Pancreas (tissue), 10 donors: ENCODE measurements at regions not wholly inside any gene's neighbourhood (a gene's known extent, or its start where the extent isn't known, plus 50 kb on each side); places are given as distances from the start of the nearest gene placed in this dataset.

Experiments used
- ATAC-seq, 4 donors: fragments of 200-7000 bp; cut with Tn5 transposase; one replicate each; pipeline versions ENCODE4 v1.8.0 to v1.9.1; 2020; ENCODE audit warnings: mild to moderate bottlenecking in 4 of 4, moderate library complexity in 4 of 4
- DNase-seq, 6 donors: peaks; one replicate each; pipeline ENCODE4 v3.0.0-alpha.2; 2020
- FAIRE-seq: peaks from 2 replicates; lab custom pipeline; 2012; peaks lifted over from hg19 to GRCh38; lab: Jason Lieb, UNC
- H3K27ac ChIP-seq, 4 donors: fragments of 200-600 bp; sonication (generic); 1 replicate in 3 of 4; 2 replicates in 1 of 4; pipeline versions ENCODE4 v1.5.0 to v1.8.0; 2020
- H3K27me3 ChIP-seq, 4 donors: fragments of 200-600 bp; one replicate each; pipeline ENCODE4 v1.8.0; 2021
- H3K36me3 ChIP-seq, 3 donors: fragments of 200-600 bp; sonication (generic) in 1 of 3; one replicate each; pipeline versions ENCODE4 v1.5.0 to v1.8.0; 2020 to 2021
- H3K4me1 ChIP-seq, 3 donors: fragments of 200-600 bp; one replicate each; pipeline ENCODE4 v1.8.0; 2021
- H3K4me3 ChIP-seq, 4 donors: fragments of 200-600 bp; sonication (generic) in 2 of 4; one replicate each; pipeline versions ENCODE4 v1.5.0 to v1.8.0; 2020 to 2021
- H3K9me3 ChIP-seq, 4 donors: fragments of 200-600 bp; one replicate each; pipeline ENCODE4 v1.8.0; 2021
- CTCF ChIP-seq, 4 donors: fragments of 200-600 bp; sonication (generic) in 3 of 4; IDR thresholded peaks; one replicate each; pipeline versions ENCODE4 v1.5.0 to v1.8.0; 2021; ENCODE audit warnings: antibody characterized with exemption in 4 of 4
- WGBS, 2 donors: extraction: QIAGEN DNeasy Blood & Tissue Kit; methylation state at CpG; one replicate each; pipeline ENCODE4 v1.1.7; 2013; 5-methylcytosine and 5-hydroxymethylcytosine counted together
- intact Hi-C, 3 donors: fragments of 100-400 bp; cut with DNase I; formaldehyde crosslinking; loops; one replicate each; pipeline versions ENCODE4 v1.11.1 to v1.14.2; 2022
- donor health status: healthy with polysubstance abuse.
- donor health status: DM: no; HTN: no; CAD: no; lungs with moderate emphysema.
- donor health status: DM: no; HTN: no; CAD: no.
- donor health status: control.
- donor health status: control.
- donor health status: Bipolar disorder and iron deficiency.
- donor health status: DM: yes; HTN: yes; CAD: no.
- donor health status: DM: no; HTN: no; CAD: no.
- donor health status: DM: no; HTN: no; CAD: no.
- donor health status: DM: yes; HTN: yes; CAD: no.

GRCh38 chr11:21975242-21975641 lies 217.6 kb upstream of the ANO5 start:
- 36 to 46% methylated on average over 2 of the region's 2 CpGs for WGBS, 2 donors
- Histone ChIP-seq H3K4me3 (no peak overlapping the region), H3K27ac (no peak overlapping the region), H3K4me1 (no peaks in the 10 kb centered on the region), H3K27me3 (no peaks in the 10 kb centered on the region), H3K9me3 (no peaks in the 10 kb centered on the region), H3K36me3 (no peaks in the 10 kb centered on the region)
- intact Hi-C loops = no loop called here
- DNase-seq (no peak), ATAC-seq (no peak), FAIRE-seq (no peak)
- no peak for TF ChIP-seq CTCF (IDR thresholded peaks at IDR 0.05)

GRCh38 chr11:21976210-21976609 lies 216.7 kb upstream of the ANO5 start:
- WGBS, 2 donors = 72 to 82% methylated on average over 8 of the region's 8 CpGs
- ATAC-seq (no peak), FAIRE-seq (no peak), DNase-seq (no peak)
- Histone ChIP-seq H3K36me3 (no peaks in the 10 kb centered on the region), H3K4me1 (no peaks in the 10 kb centered on the region), H3K27ac (no peak overlapping the region), H3K27me3 (no peaks in the 10 kb centered on the region), H3K4me3 (no peak overlapping the region), H3K9me3 (no peaks in the 10 kb centered on the region)
- intact Hi-C loops = no loop called here
- no peak for TF ChIP-seq CTCF (IDR thresholded peaks at IDR 0.05)

GRCh38 chr11:21983431-21983830 lies 209.5 kb upstream of the ANO5 start:
- ATAC-seq (no peak), FAIRE-seq (no peak), DNase-seq (no peak)
- intact Hi-C loops = no loop called here
- no peaks in the 10 kb centered on the region for H3K27me3 ChIP-seq
- WGBS, 2 donors = 76 to 94% methylated on average over 2 of the region's 2 CpGs
- no peaks in the 10 kb centered on the region for H3K9me3 ChIP-seq
- H3K27ac ChIP-seq = no peak overlapping the region
- TF ChIP-seq CTCF (IDR thresholded peaks at IDR 0.05) = no peak
- H3K36me3 ChIP-seq = no peaks in the 10 kb centered on the region
- no peak overlapping the region for H3K4me3 ChIP-seq
- no peaks in the 10 kb centered on the region for H3K4me1 ChIP-seq

GRCh38 chr11:21986361-21986760 lies 206.5 kb upstream of the ANO5 start:
- ATAC-seq (no peak), DNase-seq (no peak), FAIRE-seq (no peak)
- no peak overlapping the region for H3K4me3 ChIP-seq
- intact Hi-C loops = no loop called here
- WGBS, 2 donors = 77 to 84% methylated on average over 2 of the region's 2 CpGs
- H3K36me3 ChIP-seq = no peaks in the 10 kb centered on the region
- no peak overlapping the region for H3K27ac ChIP-seq
- H3K27me3 ChIP-seq = no peaks in the 10 kb centered on the region
- no peak for TF ChIP-seq CTCF (IDR thresholded peaks at IDR 0.05)
- H3K4me1 ChIP-seq = no peaks in the 10 kb centered on the region
- no peaks in the 10 kb centered on the region for H3K9me3 ChIP-seq

GRCh38 chr11:21987261-21987660 lies 205.6 kb upstream of the ANO5 start:
- WGBS, 2 donors = 88 to 89% methylated on average over 1 of the region's 1 CpG
- no peak overlapping the region for H3K4me3 ChIP-seq
- H3K36me3 ChIP-seq = no peaks in the 10 kb centered on the region
- no peaks in the 10 kb centered on the region for H3K4me1 ChIP-seq
- no peak overlapping the region for H3K27ac ChIP-seq
- no peak for DNase-seq
- intact Hi-C loops = no loop called here
- no peak for TF ChIP-seq CTCF (IDR thresholded peaks at IDR 0.05)
- H3K9me3 ChIP-seq = no peaks in the 10 kb centered on the region
- H3K27me3 ChIP-seq = no peaks in the 10 kb centered on the region
- FAIRE-seq = no peak
- ATAC-seq = no peak
